Coronary artery (tissue), 2 donors: ENCODE measurements at regions not wholly inside any gene's neighbourhood (a gene's known extent, or its start where the extent isn't known, plus 50 kb on each side); places are given as distances from the start of the nearest gene placed in this dataset.

Source experiments
- DNase-seq: peaks from one replicate; pipeline ENCODE4 v3.0.0-alpha.2; 2017; ENCODE audit warnings: low spot score
- H3K27ac ChIP-seq, 2 donors: fragments of 200-600 bp; sonication (generic); one replicate each; pipeline ENCODE4 v1.5.1; 2016 to 2019
- H3K4me3 ChIP-seq: fragments of 200-600 bp; sonication (generic); 2 replicates; pipeline ENCODE4 v1.5.1; 2016; ENCODE audit warnings: mild to moderate bottlenecking, moderate library complexity
- CTCF ChIP-seq: fragments of 200-600 bp; sonication (generic); IDR thresholded peaks from one replicate; pipeline ENCODE4 v1.5.1; 2019; ENCODE audit warnings: antibody characterized with exemption

GRCh38 chr4:29467044-29467717 lies 1253.0 kb upstream of the PCDH7 start:
- no peak for TF ChIP-seq CTCF
- no peak overlapping the region for H3K27ac ChIP-seq
- DNase-seq: no peak
- H3K4me3 ChIP-seq: no peak overlapping the region
